HG02642 (cell line): ENCODE measurements at regions not wholly inside any gene's neighbourhood (a gene's known extent, or its start where the extent isn't known, plus 50 kb on each side); places are given as distances from the start of the nearest gene placed in this dataset.

Experiments
- ATAC-seq: cut with Tn5 transposase; IDR thresholded peaks from one replicate; pipeline ENCODE4 v1.9.1; 2021; ENCODE audit warnings: mild to moderate bottlenecking; ENCODE audit not compliant: unreplicated experiment, poor library complexity

DNA sequence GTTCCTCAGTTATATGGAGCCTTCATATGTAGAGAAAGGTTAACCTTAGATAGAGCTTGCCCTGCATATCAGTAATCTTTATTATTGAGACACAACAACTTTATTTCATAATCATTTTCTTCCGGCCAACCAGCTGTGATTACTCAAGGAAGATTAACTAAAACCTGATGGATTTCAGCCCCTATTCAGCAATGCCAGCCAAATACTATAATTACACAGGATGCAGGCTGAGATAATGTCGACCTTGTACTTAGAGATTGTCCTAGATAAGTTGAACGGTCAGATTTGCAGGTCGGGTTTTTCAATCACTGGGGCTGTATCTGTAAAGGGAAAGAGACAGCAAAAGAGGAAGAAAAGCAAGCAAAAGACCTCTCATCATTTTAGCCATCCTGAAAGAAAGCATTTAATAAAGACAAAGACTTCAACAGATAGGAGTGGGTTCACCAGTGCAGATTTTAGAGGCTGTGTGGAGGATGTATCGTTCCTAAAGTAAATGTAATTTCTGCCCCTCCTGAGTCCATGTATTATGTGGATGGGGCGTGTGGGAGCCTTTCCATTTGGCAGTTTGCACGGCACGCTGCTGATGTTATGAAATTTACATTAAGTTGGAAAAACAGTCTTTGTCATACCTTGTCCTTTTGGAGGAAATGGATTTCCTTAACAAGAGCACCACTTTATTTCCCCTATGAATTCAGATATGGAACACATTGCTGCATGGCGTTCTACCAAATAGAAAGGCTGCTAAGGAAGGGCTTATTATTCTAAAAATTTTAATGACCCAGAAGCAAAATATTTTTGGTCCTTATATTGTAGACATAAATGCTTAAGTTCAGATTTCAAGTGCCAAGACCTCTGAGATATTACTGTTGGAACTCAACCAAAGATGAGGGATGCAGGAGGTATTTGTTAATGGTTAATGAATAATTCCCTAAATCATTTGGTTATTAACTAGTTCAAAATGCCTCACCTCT lies 496.7 kb downstream of the SPRY1 start:
- ATAC-seq = no peak

- no peak for ATAC-seq
These were observed 500.0 kb downstream of the SPRY1 start for GRCh38 chr4:123896446-123897071.

DNA sequence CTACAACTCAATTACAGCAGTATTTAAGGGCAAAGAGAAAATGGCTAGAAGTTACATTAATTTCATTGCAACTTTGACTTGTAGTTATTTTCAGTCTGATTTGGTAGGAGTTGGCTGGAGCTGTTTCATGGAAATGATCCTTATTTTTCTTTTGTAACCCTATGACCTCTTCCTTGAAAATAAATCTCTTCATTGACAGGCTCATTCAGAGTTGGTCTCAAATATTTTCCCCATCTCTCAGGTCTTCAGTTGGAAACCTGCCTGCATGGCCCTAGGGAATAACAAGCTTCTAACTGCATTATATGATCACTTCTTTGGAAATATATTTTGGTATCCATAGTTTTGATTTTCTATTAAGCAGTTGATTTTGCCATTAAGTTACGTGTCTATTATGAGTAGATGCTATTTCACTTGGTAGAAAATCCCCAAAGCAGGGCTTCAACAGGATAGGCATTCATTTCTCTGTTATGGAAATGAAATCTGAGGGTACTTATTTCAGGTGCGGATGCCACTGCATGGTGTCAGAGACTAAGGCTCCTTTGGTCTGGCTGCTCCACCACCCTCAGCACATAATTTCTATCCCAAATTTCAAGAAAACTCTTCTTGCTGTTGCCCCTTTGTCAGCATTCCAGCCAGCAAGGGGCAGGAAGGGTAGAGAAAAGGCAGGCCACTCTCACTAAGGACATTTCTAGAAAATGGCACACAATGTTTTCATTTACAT lies 502.5 kb downstream of the SPRY1 start:
- ATAC-seq = no peak

GRCh38 chr4:123904882-123905281 lies 508.3 kb downstream of the SPRY1 start:
- ATAC-seq = no peak

GRCh38 chr4:123913598-123913997 lies 517.0 kb downstream of the SPRY1 start:
- no peak for ATAC-seq

DNA sequence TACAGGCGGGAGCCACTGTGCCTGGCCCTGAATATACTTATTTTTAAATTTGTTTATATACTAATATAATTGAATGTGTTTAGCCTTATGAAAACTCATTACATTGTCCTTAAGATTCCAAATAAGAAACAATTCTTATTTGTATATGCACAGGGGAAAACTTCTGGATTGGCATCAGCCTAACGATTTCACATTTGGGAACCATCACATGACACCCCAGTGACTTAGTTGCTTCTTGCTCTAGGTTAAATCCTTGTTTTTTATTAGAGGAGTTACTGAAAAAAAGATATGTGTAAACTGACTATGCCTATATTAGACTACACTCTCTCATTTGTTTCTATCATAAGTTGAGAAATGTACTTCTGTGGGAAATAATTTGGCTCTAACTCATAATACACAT lies 520.2 kb downstream of the SPRY1 start:
- no peak for ATAC-seq

DNA sequence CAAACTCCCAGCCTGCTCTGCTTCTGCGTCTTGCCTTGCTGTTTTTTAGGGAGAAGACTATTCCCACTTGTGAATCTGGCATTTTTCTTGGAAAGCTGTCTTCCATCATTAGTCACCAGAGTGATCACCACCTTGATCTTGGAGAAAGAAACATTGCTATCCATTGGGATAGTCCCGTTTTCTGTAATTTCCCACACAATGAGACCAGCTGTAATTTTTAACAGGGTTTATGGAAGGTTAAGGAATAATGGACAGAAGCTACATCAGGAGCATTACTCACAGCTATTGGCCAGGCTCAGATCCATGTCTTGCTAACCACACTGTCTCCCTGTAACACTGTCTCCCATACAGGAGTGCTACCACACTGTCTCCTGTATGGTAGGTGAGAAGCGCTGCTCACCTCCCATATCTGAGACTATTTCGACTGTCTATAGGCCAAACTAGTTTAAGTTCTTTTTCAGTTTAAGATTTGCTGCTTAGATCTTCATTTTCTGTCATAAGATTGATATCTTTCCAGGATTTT lies 523.0 kb downstream of the SPRY1 start:
- ATAC-seq = no peak

DNA sequence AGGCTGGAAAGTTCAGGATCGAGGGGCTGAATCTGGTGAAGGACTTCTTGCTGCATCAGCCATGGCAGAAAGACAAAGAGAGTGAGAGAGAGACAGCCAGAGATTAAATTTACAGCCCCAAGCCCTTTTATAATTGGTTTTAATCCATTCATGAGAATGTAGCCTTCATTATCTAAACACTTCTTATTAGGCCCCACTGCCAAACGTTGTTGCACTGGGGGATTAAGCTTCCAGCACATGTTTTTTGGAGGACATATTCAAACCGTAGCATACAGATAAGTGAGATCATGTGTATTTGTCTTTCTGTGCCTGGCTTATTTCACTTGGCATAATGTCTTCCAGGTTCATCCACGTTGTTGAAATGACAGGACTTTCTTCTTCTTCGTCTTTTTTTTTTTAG lies 524.7 kb downstream of the SPRY1 start:
- ATAC-seq = no peak

- ATAC-seq = no peak
These were observed 526.3 kb downstream of the SPRY1 start for GRCh38 chr4:123922847-123923246.

DNA sequence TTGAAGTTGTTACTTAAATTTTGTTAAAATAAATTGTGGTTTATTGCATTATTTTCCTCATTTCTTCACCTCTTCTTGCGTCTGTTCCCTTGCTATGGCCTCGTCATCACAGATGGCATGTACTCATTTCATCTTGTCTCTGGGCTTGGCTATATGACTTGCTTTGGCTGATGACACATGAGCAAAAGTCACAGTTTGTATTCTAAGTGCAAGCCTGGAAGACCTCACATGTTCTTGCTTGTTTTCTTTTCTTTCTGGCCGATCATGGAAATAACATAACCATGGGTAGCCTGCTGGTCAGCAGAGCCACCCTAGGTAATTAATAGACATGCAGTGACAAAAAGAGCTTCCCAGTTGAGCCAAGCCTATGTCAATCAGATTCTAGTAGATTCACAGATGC lies 527.9 kb downstream of the SPRY1 start:
- ATAC-seq = no peak

DNA sequence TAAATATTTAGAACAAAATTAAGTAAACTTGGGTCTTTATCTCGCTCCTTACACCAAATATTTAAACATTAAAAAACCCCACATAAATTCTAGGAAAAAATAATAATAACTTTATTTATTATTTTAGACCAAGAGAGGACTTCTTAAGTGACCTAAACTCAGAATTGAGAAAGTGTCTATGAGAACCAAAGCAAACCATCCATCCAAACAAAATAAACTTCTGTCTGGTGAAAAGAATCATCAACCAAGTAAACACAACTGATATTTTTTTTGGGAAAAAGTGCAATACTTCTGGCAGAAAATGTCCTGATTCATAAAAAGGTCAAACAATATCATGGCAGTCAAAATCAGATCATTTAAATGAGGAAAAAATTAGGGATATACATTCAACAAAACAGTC lies 533.0 kb downstream of the SPRY1 start:
- no peak for ATAC-seq

DNA sequence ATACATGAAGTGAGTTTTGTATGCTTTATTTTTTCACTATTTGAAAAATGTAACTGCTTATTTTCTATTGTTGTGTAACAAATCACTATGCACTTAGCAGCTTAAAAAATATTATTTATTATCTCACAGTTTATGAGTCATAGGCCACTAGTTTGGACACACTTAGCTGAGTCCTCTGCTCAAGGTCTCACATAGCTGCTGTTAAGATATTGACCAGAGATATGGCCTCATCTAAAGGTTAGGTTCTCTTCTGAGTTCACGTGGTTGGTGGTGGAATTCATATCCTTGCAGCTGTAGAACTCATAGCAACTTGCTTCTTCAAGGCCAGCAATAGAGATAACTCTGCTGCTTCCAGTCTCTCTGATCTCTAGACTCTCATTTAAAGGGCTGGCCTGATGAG lies 534.4 kb downstream of the SPRY1 start:
- no peak for ATAC-seq

DNA sequence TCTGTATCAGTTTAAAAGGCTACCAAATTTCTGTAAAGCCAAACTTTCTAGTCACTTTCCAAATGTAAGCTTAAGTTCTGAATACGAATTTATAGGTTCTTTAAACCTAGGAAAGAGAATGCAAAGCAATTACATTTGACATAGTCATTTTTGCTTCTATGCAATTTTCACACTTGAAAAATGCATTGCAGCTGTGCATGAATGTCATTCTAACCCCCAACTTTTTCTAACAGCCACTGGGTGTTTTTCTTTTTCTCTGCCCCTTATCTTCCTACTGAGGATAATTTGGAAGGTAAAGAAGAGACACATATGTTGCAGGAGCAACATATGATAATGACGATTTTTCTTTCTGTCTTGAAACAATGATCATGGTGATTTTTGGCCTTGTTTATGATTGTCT lies 537.5 kb downstream of the SPRY1 start:
- no peak for ATAC-seq

GRCh38 chr4:123936621-123937043 lies 540.0 kb downstream of the SPRY1 start:
- no peak for ATAC-seq

DNA sequence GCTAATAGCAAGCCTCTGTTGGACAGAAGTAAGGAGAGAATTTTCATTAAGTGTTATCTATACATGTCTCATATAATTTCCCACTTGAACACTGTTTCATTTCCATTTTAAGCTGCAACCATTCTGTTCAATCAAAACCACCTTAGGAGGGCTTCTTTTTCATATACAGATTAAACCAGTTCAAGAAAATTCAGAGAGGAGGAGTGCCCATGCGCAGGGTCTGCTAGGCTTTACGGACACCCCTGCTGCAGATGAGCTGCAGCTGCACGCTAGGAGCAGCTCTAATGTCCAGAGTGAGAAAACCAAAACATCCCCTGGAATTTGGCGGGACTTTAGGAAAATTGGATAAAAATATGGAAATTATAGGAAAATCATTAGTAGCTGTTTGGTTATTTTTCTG lies 541.0 kb downstream of the SPRY1 start:
- ATAC-seq = no peak

- ATAC-seq = no peak
These were observed 543.0 kb downstream of the SPRY1 start for GRCh38 chr4:123939621-123940020.

- no peak for ATAC-seq
These were observed 544.0 kb downstream of the SPRY1 start for GRCh38 chr4:123940604-123941003.

- no peak for ATAC-seq
These were observed 544.7 kb downstream of the SPRY1 start for GRCh38 chr4:123941306-123941705.

- no peak for ATAC-seq
These were observed 547.4 kb downstream of the SPRY1 start for GRCh38 chr4:123943976-123944375.

GRCh38 chr4:123945301-123945700 lies 548.7 kb downstream of the SPRY1 start:
- ATAC-seq = no peak

DNA sequence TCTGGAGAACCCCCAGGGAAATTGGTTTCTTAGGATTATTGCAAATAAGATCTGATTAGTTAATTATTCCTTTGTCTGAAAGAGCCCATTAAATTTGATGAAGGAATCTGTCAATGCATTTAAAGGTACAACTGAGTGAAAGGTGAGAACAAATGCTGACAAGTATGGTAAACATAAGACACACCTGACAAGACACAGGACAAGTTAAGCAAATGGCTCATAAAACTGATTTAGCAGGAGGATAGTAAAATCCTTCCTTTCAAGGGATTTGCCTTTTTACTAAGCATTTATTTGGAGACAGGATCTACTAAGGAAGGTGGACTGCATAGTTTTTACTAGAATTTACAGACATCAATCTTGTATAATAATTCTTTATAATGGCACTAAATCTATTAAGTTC lies 553.9 kb downstream of the SPRY1 start:
- no peak for ATAC-seq
